ENCODE measurements at regions not wholly inside any gene's neighbourhood (a gene's known extent, or its start where the extent isn't known, plus 50 kb on each side); places are given as distances from the start of the nearest gene placed in this dataset.

- DNase-seq (ENCODE audit: low read depth): no peak
- H3K4me3 ChIP-seq (ENCODE audit: low read depth, low read length): no peak overlapping the region
- no peak for TF ChIP-seq CTCF (IDR thresholded peaks at IDR 0.05; ENCODE audit: insufficient read depth, low read length)
Observed at GRCh38 chr1:87179851-87180519, 148.7 kb upstream of the LMO4 start.

DNA sequence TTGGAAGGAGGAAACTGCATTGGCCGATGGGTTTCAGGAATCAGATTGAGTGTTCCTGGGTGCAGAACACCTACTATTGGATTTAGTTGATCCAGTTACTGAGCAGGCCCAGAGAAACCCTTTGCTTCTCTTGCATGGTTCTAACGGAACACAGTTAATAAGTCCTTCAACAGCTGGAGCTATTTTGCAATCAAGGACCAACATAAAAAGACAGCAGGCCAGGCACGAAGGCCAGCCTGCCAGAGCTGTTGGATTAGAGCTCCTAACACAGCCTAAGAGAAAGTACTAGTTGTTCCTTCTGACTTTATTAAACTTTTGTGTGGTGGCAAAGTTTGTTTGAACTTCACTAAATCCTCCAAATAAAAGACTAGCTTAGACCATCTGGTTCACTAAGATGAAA is 148.0 kb upstream of the LMO4 start:
- no peak overlapping the region for H3K4me3 ChIP-seq (ENCODE audit: low read depth, low read length)
- TF ChIP-seq CTCF (IDR thresholded peaks at IDR 0.05; ENCODE audit: insufficient read depth, low read length): no peak
- no peak for DNase-seq (ENCODE audit: low read depth)

- DNase-seq (ENCODE audit: low read depth): no peak
- no peak for TF ChIP-seq CTCF (IDR thresholded peaks at IDR 0.05; ENCODE audit: insufficient read depth, low read length)
- H3K4me3 ChIP-seq (ENCODE audit: low read depth, low read length): no peak overlapping the region
Observed at GRCh38 chr1:87182611-87183010, 146.1 kb upstream of the LMO4 start.

DNA sequence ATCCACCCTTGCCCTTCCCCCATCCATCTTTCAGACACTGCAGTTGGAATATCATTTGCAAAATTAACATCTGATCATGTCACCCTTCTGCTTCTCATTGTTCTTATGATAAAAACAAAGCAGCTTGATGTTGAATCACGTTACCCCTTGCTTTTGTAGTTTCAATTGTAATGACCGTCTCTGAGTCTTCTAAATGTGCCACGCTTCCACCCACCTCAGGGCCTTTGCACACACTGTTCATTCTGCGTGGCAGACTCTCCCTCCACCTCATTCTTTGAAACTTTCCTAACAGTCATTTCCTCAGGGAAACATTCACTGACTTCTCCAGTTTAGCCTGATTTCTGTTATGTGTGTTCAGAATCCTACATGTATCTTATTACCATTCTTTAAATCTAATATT is 143.6 kb upstream of the LMO4 start:
- TF ChIP-seq CTCF (IDR thresholded peaks at IDR 0.05; ENCODE audit: insufficient read depth, low read length): no peak
- no peak overlapping the region for H3K4me3 ChIP-seq (ENCODE audit: low read depth, low read length)
- no peak for DNase-seq (ENCODE audit: low read depth)

DNA sequence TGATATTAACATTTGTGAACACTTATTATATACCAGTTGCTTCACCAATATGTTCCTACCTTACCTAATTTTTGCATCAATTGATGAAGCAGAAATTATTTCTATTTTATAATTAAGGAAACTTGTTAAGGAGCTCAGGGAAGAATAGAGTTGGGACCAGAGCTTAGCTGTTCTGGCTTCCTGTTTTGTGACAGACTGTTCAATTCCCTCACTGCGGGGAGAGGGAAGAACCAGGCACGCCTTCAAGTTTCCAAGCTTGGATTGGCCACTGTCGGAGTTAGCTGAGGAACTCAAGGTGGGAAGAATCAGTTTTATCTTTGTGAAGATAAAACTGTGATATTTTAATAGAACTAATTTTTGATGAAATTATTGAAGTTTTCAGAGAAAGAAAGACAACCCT is 142.3 kb upstream of the LMO4 start:
- no peak overlapping the region for H3K4me3 ChIP-seq (ENCODE audit: low read depth, low read length)
- no peak for TF ChIP-seq CTCF (IDR thresholded peaks at IDR 0.05; ENCODE audit: insufficient read depth, low read length)
- DNase-seq (ENCODE audit: low read depth): no peak

GRCh38 chr1:87188640-87189039 is 140.0 kb upstream of the LMO4 start:
- H3K4me3 ChIP-seq (ENCODE audit: low read depth, low read length): no peak overlapping the region

More at GRCh38 chr1:87188640-87189039, 140.0 kb upstream of the LMO4 start:
- no peak for TF ChIP-seq CTCF (IDR thresholded peaks at IDR 0.05; ENCODE audit: insufficient read depth, low read length)
- no peak for DNase-seq (ENCODE audit: low read depth)

Measured in fibroblast of the aortic adventitia (primary cell).